IPS DF 6.9 (cell line): ENCODE measurements at regions not wholly inside any gene's neighbourhood (a gene's known extent, or its start where the extent isn't known, plus 50 kb on each side); places are given as distances from the start of the nearest gene placed in this dataset.

Experiments
- DNase-seq: peaks from one replicate; pipeline ENCODE4 v3.0.0-alpha.2; 2013; ENCODE audit warnings: low read depth, low spot score
- H3K27ac ChIP-seq: one replicate; pipeline ENCODE4 v1.5.1; 2013; ENCODE audit warnings: low read length, control low read depth
- H3K27me3 ChIP-seq: 2 replicates; pipeline ENCODE4 v1.6.1; 2013; ENCODE audit warnings: mild to moderate bottlenecking, low read length; ENCODE audit not compliant: control insufficient read depth, insufficient read depth
- H3K36me3 ChIP-seq: 2 replicates; pipeline ENCODE4 v1.6.1; 2013; ENCODE audit warnings: low read length; ENCODE audit not compliant: control insufficient read depth, insufficient read depth
- H3K4me1 ChIP-seq: 2 replicates; pipeline ENCODE4 v1.6.1; 2013; ENCODE audit warnings: low read length; ENCODE audit not compliant: control insufficient read depth, insufficient read depth
- H3K4me3 ChIP-seq: 2 replicates; pipeline ENCODE4 v1.5.1; 2013; ENCODE audit warnings: mild to moderate bottlenecking, low read length
- H3K9me3 ChIP-seq: 2 replicates; pipeline ENCODE4 v1.6.1; 2013; ENCODE audit warnings: low read length, inconsistent platforms; ENCODE audit not compliant: control insufficient read depth, insufficient read depth
- WGBS: extraction: QIAGEN DNeasy Blood & Tissue Kit; methylation state at CpG from one replicate; pipeline ENCODE4 v1.1.7; 2013; ENCODE audit warnings: mixed read lengths, missing lambda C conversion rate; ENCODE audit not compliant: insufficient read length, insufficient coverage; 5-methylcytosine and 5-hydroxymethylcytosine counted together

GRCh38 chr10:121051696-121052279, 200.6 kb downstream of the WDR11 start:
- H3K27me3 ChIP-seq = no peaks in the 10 kb centered on the region
- no peak overlapping the region for H3K27ac ChIP-seq
- H3K36me3 ChIP-seq = no peaks in the 10 kb centered on the region
- no peak overlapping the region for H3K4me3 ChIP-seq
- no CpG with 5 or more reads among the region's 3 CpGs for WGBS
- no peaks in the 10 kb centered on the region for H3K4me1 ChIP-seq
- H3K9me3 ChIP-seq = no peaks in the 10 kb centered on the region
- DNase-seq = no peak

GRCh38 chr10:121053151-121053550, 202.0 kb downstream of the WDR11 start:
- no CpG with 5 or more reads among the region's 3 CpGs for WGBS
- Histone ChIP-seq H3K4me3 (no peak overlapping the region), H3K27me3 (no peaks in the 10 kb centered on the region), H3K36me3 (no peaks in the 10 kb centered on the region), H3K9me3 (no peaks in the 10 kb centered on the region), H3K4me1 (no peaks in the 10 kb centered on the region), H3K27ac (no peak overlapping the region)
- DNase-seq = no peak

- no peak overlapping the region for H3K27ac ChIP-seq
- H3K9me3 ChIP-seq = no peaks in the 10 kb centered on the region
- H3K4me3 ChIP-seq = no peak overlapping the region
- H3K36me3 ChIP-seq = no peaks in the 10 kb centered on the region
- H3K27me3 ChIP-seq = no peaks in the 10 kb centered on the region
- DNase-seq = no peak
- WGBS = no CpG with 5 or more reads among the region's 5 CpGs
- no peaks in the 10 kb centered on the region for H3K4me1 ChIP-seq
These were observed 203.7 kb downstream of the WDR11 start for GRCh38 chr10:121054874-121055273.

GRCh38 chr10:121057269-121057668, 206.1 kb downstream of the WDR11 start:
- Histone ChIP-seq H3K4me3 (no peak overlapping the region), H3K4me1 (no peaks in the 10 kb centered on the region), H3K36me3 (no peaks in the 10 kb centered on the region), H3K27me3 (no peaks in the 10 kb centered on the region), H3K9me3 (no peaks in the 10 kb centered on the region), H3K27ac (no peak overlapping the region)
- WGBS = no CpG with 5 or more reads among the region's 4 CpGs
- no peak for DNase-seq

- H3K27me3 ChIP-seq = no peaks in the 10 kb centered on the region
- H3K36me3 ChIP-seq = no peaks in the 10 kb centered on the region
- H3K4me1 ChIP-seq = no peaks in the 10 kb centered on the region
- H3K27ac ChIP-seq = no peak overlapping the region
- DNase-seq = no peak
- H3K9me3 ChIP-seq = no peaks in the 10 kb centered on the region
- H3K4me3 ChIP-seq = no peak overlapping the region
- no CpG with 5 or more reads among the region's 6 CpGs for WGBS
These were observed 206.9 kb downstream of the WDR11 start for GRCh38 chr10:121058082-121058481.

- no peak for DNase-seq
These were observed 208.2 kb downstream of the WDR11 start for GRCh38 chr10:121059351-121059750.

GRCh38 chr10:121062115-121062514, 211.0 kb downstream of the WDR11 start:
- no CpG with 5 or more reads among the region's 3 CpGs for WGBS
- H3K27me3 ChIP-seq = no peaks in the 10 kb centered on the region
- H3K9me3 ChIP-seq = no peaks in the 10 kb centered on the region
- no peaks in the 10 kb centered on the region for H3K4me1 ChIP-seq
- H3K36me3 ChIP-seq = no peaks in the 10 kb centered on the region
- H3K4me3 ChIP-seq = no peak overlapping the region
- no peak overlapping the region for H3K27ac ChIP-seq
- no peak for DNase-seq

More at GRCh38 chr10:121059351-121059750, 208.2 kb downstream of the WDR11 start:
- no peak overlapping the region for H3K27ac ChIP-seq
- no peaks in the 10 kb centered on the region for H3K36me3 ChIP-seq
- H3K9me3 ChIP-seq = no peaks in the 10 kb centered on the region
- no peaks in the 10 kb centered on the region for H3K27me3 ChIP-seq
- no peak overlapping the region for H3K4me3 ChIP-seq
- no peaks in the 10 kb centered on the region for H3K4me1 ChIP-seq
- WGBS = no CpG with 5 or more reads among the region's 4 CpGs

GRCh38 chr10:121063744-121064143, 212.6 kb downstream of the WDR11 start:
- no peaks in the 10 kb centered on the region for H3K36me3 ChIP-seq
- no peaks in the 10 kb centered on the region for H3K9me3 ChIP-seq
- WGBS = no CpG with 5 or more reads among the region's 8 CpGs
- H3K27ac ChIP-seq = no peak overlapping the region
- no peak for DNase-seq
- H3K27me3 ChIP-seq = no peaks in the 10 kb centered on the region
- no peak overlapping the region for H3K4me3 ChIP-seq
- H3K4me1 ChIP-seq = no peaks in the 10 kb centered on the region

GRCh38 chr10:121064491-121064890, 213.3 kb downstream of the WDR11 start:
- H3K36me3 ChIP-seq = no peaks in the 10 kb centered on the region
- no peak overlapping the region for H3K4me3 ChIP-seq
- H3K4me1 ChIP-seq = no peaks in the 10 kb centered on the region
- H3K27me3 ChIP-seq = no peaks in the 10 kb centered on the region
- DNase-seq = no peak
- no peaks in the 10 kb centered on the region for H3K9me3 ChIP-seq
- H3K27ac ChIP-seq = no peak overlapping the region

- no peak for DNase-seq
- Histone ChIP-seq H3K27me3 (no peaks in the 10 kb centered on the region), H3K27ac (no peak overlapping the region), H3K4me3 (no peak overlapping the region), H3K9me3 (no peaks in the 10 kb centered on the region), H3K4me1 (no peaks in the 10 kb centered on the region), H3K36me3 (no peaks in the 10 kb centered on the region)
These were observed 214.2 kb downstream of the WDR11 start for GRCh38 chr10:121065330-121065729.

GRCh38 chr10:121069061-121069850, 218.1 kb downstream of the WDR11 start:
- DNase-seq = no peak
- Histone ChIP-seq H3K27ac (no peak overlapping the region), H3K27me3 (no peaks in the 10 kb centered on the region), H3K4me3 (no peak overlapping the region), H3K36me3 (no peaks in the 10 kb centered on the region), H3K9me3 (no peaks in the 10 kb centered on the region), H3K4me1 (no peaks in the 10 kb centered on the region)
- no CpG with 5 or more reads among the region's 9 CpGs for WGBS
